ENCODE measurements at regions not wholly inside any gene's neighbourhood (a gene's known extent, or its start where the extent isn't known, plus 50 kb on each side); places are given as distances from the start of the nearest gene placed in this dataset.

DNA sequence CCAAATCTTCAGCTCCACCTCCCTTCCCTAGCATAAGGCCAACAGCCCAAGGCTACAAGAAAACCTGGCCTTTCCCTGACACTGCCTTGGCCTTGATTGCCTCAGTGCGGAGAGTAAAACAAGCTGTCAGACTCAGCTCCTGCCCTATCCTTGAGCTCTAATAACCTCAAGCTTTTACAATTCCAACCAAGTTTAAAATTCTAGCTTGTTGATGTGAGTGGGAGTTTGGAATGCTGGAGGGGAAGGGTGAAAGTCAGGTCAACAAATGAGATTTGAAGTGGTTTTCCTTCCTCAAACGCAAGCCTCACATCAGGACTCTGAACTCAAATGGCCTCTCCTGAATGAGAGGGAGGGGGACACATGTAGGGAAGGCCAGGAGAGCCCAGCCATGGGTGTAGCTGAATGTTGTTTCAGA, 197.0 kb upstream of the VLDLR start:
- TF ChIP-seq, protein P1, sequence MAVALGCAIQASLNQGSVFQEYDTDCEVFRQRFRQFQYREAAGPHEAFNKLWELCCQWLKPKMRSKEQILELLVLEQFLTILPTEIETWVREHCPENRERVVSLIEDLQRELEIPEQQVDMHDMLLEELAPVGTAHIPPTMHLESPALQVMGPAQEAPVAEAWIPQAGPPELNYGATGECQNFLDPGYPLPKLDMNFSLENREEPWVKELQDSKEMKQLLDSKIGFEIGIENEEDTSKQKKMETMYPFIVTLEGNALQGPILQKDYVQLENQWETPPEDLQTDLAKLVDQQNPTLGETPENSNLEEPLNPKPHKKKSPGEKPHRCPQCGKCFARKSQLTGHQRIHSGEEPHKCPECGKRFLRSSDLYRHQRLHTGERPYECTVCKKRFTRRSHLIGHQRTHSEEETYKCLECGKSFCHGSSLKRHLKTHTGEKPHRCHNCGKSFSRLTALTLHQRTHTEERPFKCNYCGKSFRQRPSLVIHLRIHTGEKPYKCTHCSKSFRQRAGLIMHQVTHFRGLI (tag by site-specific recombination; IDR thresholded peaks at IDR 0.05) = no peak
- TF ChIP-seq ZNF837 (tag by site-specific recombination; IDR thresholded peaks at IDR 0.05) (no peak), ZNF140 (tag by site-specific recombination; IDR thresholded peaks at IDR 0.05) (no peak), ZNF416 (tag by site-specific recombination; IDR thresholded peaks at IDR 0.05) (no peak)
- TF ChIP-seq, protein P2, sequence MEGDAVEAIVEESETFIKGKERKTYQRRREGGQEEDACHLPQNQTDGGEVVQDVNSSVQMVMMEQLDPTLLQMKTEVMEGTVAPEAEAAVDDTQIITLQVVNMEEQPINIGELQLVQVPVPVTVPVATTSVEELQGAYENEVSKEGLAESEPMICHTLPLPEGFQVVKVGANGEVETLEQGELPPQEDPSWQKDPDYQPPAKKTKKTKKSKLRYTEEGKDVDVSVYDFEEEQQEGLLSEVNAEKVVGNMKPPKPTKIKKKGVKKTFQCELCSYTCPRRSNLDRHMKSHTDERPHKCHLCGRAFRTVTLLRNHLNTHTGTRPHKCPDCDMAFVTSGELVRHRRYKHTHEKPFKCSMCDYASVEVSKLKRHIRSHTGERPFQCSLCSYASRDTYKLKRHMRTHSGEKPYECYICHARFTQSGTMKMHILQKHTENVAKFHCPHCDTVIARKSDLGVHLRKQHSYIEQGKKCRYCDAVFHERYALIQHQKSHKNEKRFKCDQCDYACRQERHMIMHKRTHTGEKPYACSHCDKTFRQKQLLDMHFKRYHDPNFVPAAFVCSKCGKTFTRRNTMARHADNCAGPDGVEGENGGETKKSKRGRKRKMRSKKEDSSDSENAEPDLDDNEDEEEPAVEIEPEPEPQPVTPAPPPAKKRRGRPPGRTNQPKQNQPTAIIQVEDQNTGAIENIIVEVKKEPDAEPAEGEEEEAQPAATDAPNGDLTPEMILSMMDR (tag by site-specific recombination; IDR thresholded peaks at IDR 0.05) = no peak
